ENCODE measurements at regions not wholly inside any gene's neighbourhood (a gene's known extent, or its start where the extent isn't known, plus 50 kb on each side); places are given as distances from the start of the nearest gene placed in this dataset.

DNA sequence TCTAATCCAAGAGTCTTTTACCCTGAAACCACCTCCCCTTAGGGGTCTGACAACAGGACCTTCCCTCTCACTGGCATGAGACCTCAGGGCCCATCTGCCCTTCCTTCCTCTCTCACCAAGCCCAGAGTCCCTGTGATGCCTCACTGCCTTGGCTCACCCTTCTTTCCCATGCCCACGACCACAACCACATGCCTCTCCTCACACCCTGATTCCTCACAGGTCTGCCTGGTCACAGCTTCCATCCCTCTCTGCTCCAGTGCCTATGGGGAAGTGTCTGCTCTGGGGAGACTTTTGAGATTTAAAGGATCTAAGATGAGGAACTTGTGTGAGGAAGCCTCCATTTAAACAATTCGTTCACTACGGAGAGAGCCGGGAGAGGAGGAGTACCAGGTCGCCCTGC, 98.9 kb upstream of the SH3BP4 start:
- Histone ChIP-seq H4K20me1 (ENCODE audit: low read length) (no peaks in the 10 kb centered on the region), H3K9ac (ENCODE audit: low read length) (no peak overlapping the region), H3K79me2 (ENCODE audit: low read length) (no peaks in the 10 kb centered on the region), H3K9me2 (replicated peaks; ENCODE audit: low read length) (no peaks in the 10 kb centered on the region), H2AFZ (ENCODE audit: low read length) (no peak overlapping the region), H3F3A (ENCODE audit: low read length, unreplicated experiment) (no peaks in the 10 kb centered on the region), H3K27me3 (ENCODE audit: low read length) (no peaks in the 10 kb centered on the region), H3K36me3 (ENCODE audit: low read depth, low read length) (no peaks in the 10 kb centered on the region), H3K4me2 (ENCODE audit: low read length) (no peak overlapping the region), H3K4me1 (ENCODE audit: insufficient read depth, low read length) (no peaks in the 10 kb centered on the region), H3K4me3 (ENCODE audit: low read length) (no peak overlapping the region), H3K9me3 (ENCODE audit: low read length) (no peaks in the 10 kb centered on the region), H3K27ac (ENCODE audit: low read length) (no peak overlapping the region)
- TF ChIP-seq EZH2phosphoT487 (IDR thresholded peaks at IDR 0.05; ENCODE audit: borderline replicate concordance, low read length), result no peak
- TF ChIP-seq EZH2 (IDR thresholded peaks at IDR 0.05; ENCODE audit: low read length, unreplicated experiment), result no peak
- TF ChIP-seq, protein P1, sequence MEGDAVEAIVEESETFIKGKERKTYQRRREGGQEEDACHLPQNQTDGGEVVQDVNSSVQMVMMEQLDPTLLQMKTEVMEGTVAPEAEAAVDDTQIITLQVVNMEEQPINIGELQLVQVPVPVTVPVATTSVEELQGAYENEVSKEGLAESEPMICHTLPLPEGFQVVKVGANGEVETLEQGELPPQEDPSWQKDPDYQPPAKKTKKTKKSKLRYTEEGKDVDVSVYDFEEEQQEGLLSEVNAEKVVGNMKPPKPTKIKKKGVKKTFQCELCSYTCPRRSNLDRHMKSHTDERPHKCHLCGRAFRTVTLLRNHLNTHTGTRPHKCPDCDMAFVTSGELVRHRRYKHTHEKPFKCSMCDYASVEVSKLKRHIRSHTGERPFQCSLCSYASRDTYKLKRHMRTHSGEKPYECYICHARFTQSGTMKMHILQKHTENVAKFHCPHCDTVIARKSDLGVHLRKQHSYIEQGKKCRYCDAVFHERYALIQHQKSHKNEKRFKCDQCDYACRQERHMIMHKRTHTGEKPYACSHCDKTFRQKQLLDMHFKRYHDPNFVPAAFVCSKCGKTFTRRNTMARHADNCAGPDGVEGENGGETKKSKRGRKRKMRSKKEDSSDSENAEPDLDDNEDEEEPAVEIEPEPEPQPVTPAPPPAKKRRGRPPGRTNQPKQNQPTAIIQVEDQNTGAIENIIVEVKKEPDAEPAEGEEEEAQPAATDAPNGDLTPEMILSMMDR (conservative IDR thresholded peaks at IDR 0.05; ENCODE audit: low read depth, low read length), result no peak
- POLR2A ChIA-PET (ENCODE audit: unreplicated experiment), result no interaction called here
- DNase-seq (no peak), ATAC-seq (no peak)
- no TSS peak for BruUV-seq (replicated peaks)
- intact Hi-C loops (cut with micrococcal nuclease), result no loop called here
- CTCF ChIA-PET, result no interaction called here

DNA sequence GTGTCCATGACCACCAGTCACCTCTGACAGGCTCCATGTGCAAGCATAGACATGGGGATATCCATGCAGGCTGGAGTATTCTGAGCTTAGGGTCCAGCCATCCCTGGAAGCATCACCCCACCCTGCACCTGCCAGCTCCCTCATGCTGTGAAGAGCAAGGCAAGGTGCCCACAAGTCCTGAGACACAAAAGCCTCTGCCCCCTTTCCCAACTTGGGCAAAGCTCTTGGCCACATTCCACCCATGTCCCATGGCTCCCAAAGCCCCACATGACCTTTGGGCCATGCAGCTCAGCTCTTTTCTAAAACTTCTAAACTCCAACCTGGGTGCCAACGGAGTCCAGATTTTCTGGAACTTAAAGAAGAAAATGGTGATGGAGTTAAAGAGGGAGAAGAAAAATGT, 99.8 kb upstream of the SH3BP4 start:
- Histone ChIP-seq H3K4me2 (ENCODE audit: low read length) (no peak overlapping the region), H3K9me3 (ENCODE audit: low read length) (no peaks in the 10 kb centered on the region), H3K4me3 (ENCODE audit: low read length) (no peak overlapping the region), H3K4me1 (ENCODE audit: insufficient read depth, low read length) (no peaks in the 10 kb centered on the region), H3K27me3 (ENCODE audit: low read length) (no peaks in the 10 kb centered on the region), H3K9me2 (replicated peaks; ENCODE audit: low read length) (no peaks in the 10 kb centered on the region), H2AFZ (ENCODE audit: low read length) (no peak overlapping the region), H4K20me1 (ENCODE audit: low read length) (no peaks in the 10 kb centered on the region), H3K36me3 (ENCODE audit: low read depth, low read length) (no peaks in the 10 kb centered on the region), H3K27ac (ENCODE audit: low read length) (no peak overlapping the region), H3F3A (ENCODE audit: low read length, unreplicated experiment) (no peaks in the 10 kb centered on the region), H3K79me2 (ENCODE audit: low read length) (no peaks in the 10 kb centered on the region), H3K9ac (ENCODE audit: low read length) (no peak overlapping the region)
- TF ChIP-seq, protein P1 (conservative IDR thresholded peaks at IDR 0.05; ENCODE audit: low read depth, low read length), result no peak
- no peak for TF ChIP-seq EZH2phosphoT487 (IDR thresholded peaks at IDR 0.05; ENCODE audit: borderline replicate concordance, low read length)
- no peak for TF ChIP-seq EZH2 (IDR thresholded peaks at IDR 0.05; ENCODE audit: low read length, unreplicated experiment)
- ATAC-seq (no peak), DNase-seq (no peak)
- POLR2A ChIA-PET (ENCODE audit: unreplicated experiment), result no interaction called here
- CTCF ChIA-PET, result no interaction called here
- intact Hi-C loops (cut with micrococcal nuclease), result no loop called here
- no TSS peak for BruUV-seq (replicated peaks)

DNA sequence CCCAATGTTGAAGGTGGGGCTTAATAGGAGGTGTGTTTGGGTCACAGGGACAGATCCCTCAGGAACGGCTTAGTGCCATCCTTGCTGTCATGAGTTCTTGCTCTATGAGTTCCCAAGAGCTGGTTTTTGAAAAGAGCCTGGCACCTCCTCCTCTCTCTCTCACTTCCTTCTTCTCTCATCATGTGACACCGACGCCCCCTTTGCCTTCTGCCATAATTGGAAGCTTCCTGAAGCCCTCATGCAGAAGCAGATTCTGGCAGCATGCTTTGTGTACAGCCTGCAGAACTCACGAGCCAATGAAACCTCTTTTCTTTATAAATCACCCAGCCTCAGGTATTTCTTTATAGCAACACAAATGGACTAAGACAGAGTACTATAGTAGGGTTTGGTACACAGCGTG, 100.4 kb upstream of the SH3BP4 start:
- Histone ChIP-seq H3K4me2 (ENCODE audit: low read length) (no peak overlapping the region), H3K27me3 (ENCODE audit: low read length) (no peaks in the 10 kb centered on the region), H4K20me1 (ENCODE audit: low read length) (no peaks in the 10 kb centered on the region), H3K79me2 (ENCODE audit: low read length) (no peaks in the 10 kb centered on the region), H3K9me3 (ENCODE audit: low read length) (no peaks in the 10 kb centered on the region), H3K4me1 (ENCODE audit: insufficient read depth, low read length) (no peaks in the 10 kb centered on the region), H3K9ac (ENCODE audit: low read length) (no peak overlapping the region), H3K36me3 (ENCODE audit: low read depth, low read length) (no peaks in the 10 kb centered on the region), H3K4me3 (ENCODE audit: low read length) (no peak overlapping the region), H2AFZ (ENCODE audit: low read length) (no peak overlapping the region), H3F3A (ENCODE audit: low read length, unreplicated experiment) (no peaks in the 10 kb centered on the region), H3K9me2 (replicated peaks; ENCODE audit: low read length) (no peaks in the 10 kb centered on the region), H3K27ac (ENCODE audit: low read length) (no peak overlapping the region)
- no TSS peak for BruUV-seq (replicated peaks)
- TF ChIP-seq EZH2 (IDR thresholded peaks at IDR 0.05; ENCODE audit: low read length, unreplicated experiment), result no peak
- TF ChIP-seq, protein P1 (conservative IDR thresholded peaks at IDR 0.05; ENCODE audit: low read depth, low read length), result no peak
- TF ChIP-seq EZH2phosphoT487 (IDR thresholded peaks at IDR 0.05; ENCODE audit: borderline replicate concordance, low read length), result no peak
- intact Hi-C loops (cut with micrococcal nuclease), result no loop called here
- DNase-seq, result no peak
- ChIA-PET POLR2A (ENCODE audit: unreplicated experiment) (no interaction called here), CTCF (no interaction called here)
- ATAC-seq, result no peak
